OCI-LY7 (cell line): ENCODE measurements at regions not wholly inside any gene's neighbourhood (a gene's known extent, or its start where the extent isn't known, plus 50 kb on each side); places are given as distances from the start of the nearest gene placed in this dataset.

Experiments
- CTCF ChIP-seq: fragments of 200-600 bp; sonication (generic); conservative IDR thresholded peaks from 2 replicates; pipeline ENCODE4 v1.5.1; 2014; ENCODE audit warnings: mild to moderate bottlenecking, antibody characterized with exemption, low read length, moderate library complexity, mixed read lengths
- EZH2phosphoT487 ChIP-seq: fragments of 200-600 bp; sonication (generic); IDR thresholded peaks from 2 replicates; pipeline ENCODE4 v1.6.1; 2018; ENCODE audit warnings: low read depth, borderline replicate concordance, mild to moderate bottlenecking, mixed run types, antibody characterized with exemption, low read length, moderate library complexity, mixed read lengths

DNA sequence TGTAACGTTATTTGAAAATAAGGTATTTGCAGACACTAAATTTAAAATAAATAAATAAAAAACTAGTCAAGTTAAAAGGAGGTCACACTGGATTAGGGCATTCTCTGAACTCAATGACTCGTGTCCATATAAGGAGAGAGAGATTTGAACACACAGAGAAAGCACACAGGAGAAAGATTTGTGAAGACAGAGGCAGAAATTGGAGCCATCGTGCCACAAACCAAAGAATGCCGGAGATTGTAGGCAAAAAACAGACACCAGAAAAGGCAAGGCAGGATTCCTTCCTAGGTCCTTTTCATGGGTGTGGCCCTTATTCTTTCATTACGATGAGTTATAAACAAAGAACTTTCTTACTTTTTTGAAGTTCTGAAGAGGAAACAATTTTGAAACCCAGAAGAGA, 981.5 kb downstream of the DCDC2C start:
- TF ChIP-seq CTCF = no peak
- TF ChIP-seq EZH2phosphoT487 = no peak
